ENCODE measurements at regions not wholly inside any gene's neighbourhood (a gene's known extent, or its start where the extent isn't known, plus 50 kb on each side); places are given as distances from the start of the nearest gene placed in this dataset.

- H3K36me3 ChIP-seq: no peaks in the 10 kb centered on the region
- no peak for TF ChIP-seq CTCF (IDR thresholded peaks at IDR 0.05)
- H3K9ac ChIP-seq (ENCODE audit: low read depth in 2 of 2, low read length in 2 of 2): no peak overlapping the region
- DNase-seq: no peak
- intact Hi-C loops (cut with DNase I): no loop called here
- no peaks in the 10 kb centered on the region for H3K4me1 ChIP-seq
- H3K4me3 ChIP-seq: no peak overlapping the region
- H3K27me3 ChIP-seq: no peaks in the 10 kb centered on the region
- H3K9me3 ChIP-seq: no peaks in the 10 kb centered on the region
- no peak overlapping the region for H3K27ac ChIP-seq
Measured at GRCh38 chr13:74682746-74683145, 548.5 kb upstream of the KLF12 start.

GRCh38 chr13:74681891-74682290, 547.7 kb upstream of the KLF12 start:
- Histone ChIP-seq H3K36me3 (no peaks in the 10 kb centered on the region), H3K27me3 (no peaks in the 10 kb centered on the region), H3K4me1 (no peaks in the 10 kb centered on the region), H3K27ac (no peak overlapping the region), H3K9ac (ENCODE audit: low read depth in 2 of 2, low read length in 2 of 2) (no peak overlapping the region), H3K9me3 (no peaks in the 10 kb centered on the region), H3K4me3 (no peak overlapping the region)
- DNase-seq: no peak
- intact Hi-C loops (cut with DNase I): no loop called here
- TF ChIP-seq CTCF (IDR thresholded peaks at IDR 0.05): no peak

- intact Hi-C loops (cut with DNase I): no loop called here
- no peak for DNase-seq
- TF ChIP-seq CTCF (IDR thresholded peaks at IDR 0.05): no peak
- Histone ChIP-seq H3K36me3 (no peaks in the 10 kb centered on the region), H3K27me3 (no peaks in the 10 kb centered on the region), H3K9me3 (no peaks in the 10 kb centered on the region), H3K9ac (ENCODE audit: low read depth in 2 of 2, low read length in 2 of 2) (no peak overlapping the region), H3K4me1 (no peaks in the 10 kb centered on the region), H3K27ac (no peak overlapping the region), H3K4me3 (no peak overlapping the region)
Measured at GRCh38 chr13:74678308-74678965, 544.2 kb upstream of the KLF12 start.

GRCh38 chr13:74675972-74676371, 541.8 kb upstream of the KLF12 start:
- no peak for DNase-seq
- no peaks in the 10 kb centered on the region for H3K27me3 ChIP-seq
- no peaks in the 10 kb centered on the region for H3K9me3 ChIP-seq
- H3K4me3 ChIP-seq: no peak overlapping the region
- H3K36me3 ChIP-seq: no peaks in the 10 kb centered on the region
- no peak overlapping the region for H3K27ac ChIP-seq
- H3K4me1 ChIP-seq: no peaks in the 10 kb centered on the region
- H3K9ac ChIP-seq (ENCODE audit: low read depth in 2 of 2, low read length in 2 of 2): no peak overlapping the region
- no peak for TF ChIP-seq CTCF (IDR thresholded peaks at IDR 0.05)
- intact Hi-C loops (cut with DNase I): no loop called here

GRCh38 chr13:74675182-74675581, 541.0 kb upstream of the KLF12 start:
- H3K4me1 ChIP-seq: no peaks in the 10 kb centered on the region
- H3K9me3 ChIP-seq: no peaks in the 10 kb centered on the region
- intact Hi-C loops (cut with DNase I): no loop called here
- no peak overlapping the region for H3K9ac ChIP-seq (ENCODE audit: low read depth in 2 of 2, low read length in 2 of 2)
- no peak overlapping the region for H3K4me3 ChIP-seq
- no peak for TF ChIP-seq CTCF (IDR thresholded peaks at IDR 0.05)
- H3K36me3 ChIP-seq: no peaks in the 10 kb centered on the region
- no peak for DNase-seq
- H3K27me3 ChIP-seq: no peaks in the 10 kb centered on the region
- no peak overlapping the region for H3K27ac ChIP-seq

All from colonic mucosa (tissue), 4 donors.